ENCODE measurements at regions not wholly inside any gene's neighbourhood (a gene's known extent, or its start where the extent isn't known, plus 50 kb on each side); places are given as distances from the start of the nearest gene placed in this dataset.

GRCh38 chr12:124509676-124510300 lies 57.6 kb downstream of the NCOR2 start:
- TF ChIP-seq, protein P1, sequence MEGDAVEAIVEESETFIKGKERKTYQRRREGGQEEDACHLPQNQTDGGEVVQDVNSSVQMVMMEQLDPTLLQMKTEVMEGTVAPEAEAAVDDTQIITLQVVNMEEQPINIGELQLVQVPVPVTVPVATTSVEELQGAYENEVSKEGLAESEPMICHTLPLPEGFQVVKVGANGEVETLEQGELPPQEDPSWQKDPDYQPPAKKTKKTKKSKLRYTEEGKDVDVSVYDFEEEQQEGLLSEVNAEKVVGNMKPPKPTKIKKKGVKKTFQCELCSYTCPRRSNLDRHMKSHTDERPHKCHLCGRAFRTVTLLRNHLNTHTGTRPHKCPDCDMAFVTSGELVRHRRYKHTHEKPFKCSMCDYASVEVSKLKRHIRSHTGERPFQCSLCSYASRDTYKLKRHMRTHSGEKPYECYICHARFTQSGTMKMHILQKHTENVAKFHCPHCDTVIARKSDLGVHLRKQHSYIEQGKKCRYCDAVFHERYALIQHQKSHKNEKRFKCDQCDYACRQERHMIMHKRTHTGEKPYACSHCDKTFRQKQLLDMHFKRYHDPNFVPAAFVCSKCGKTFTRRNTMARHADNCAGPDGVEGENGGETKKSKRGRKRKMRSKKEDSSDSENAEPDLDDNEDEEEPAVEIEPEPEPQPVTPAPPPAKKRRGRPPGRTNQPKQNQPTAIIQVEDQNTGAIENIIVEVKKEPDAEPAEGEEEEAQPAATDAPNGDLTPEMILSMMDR (IDR thresholded peaks at IDR 0.05), result no peak
- no peak for TF ChIP-seq POLR2AphosphoS5 (IDR thresholded peaks at IDR 0.05; ENCODE audit: low read depth, low read length)
- TF ChIP-seq, protein P2, sequence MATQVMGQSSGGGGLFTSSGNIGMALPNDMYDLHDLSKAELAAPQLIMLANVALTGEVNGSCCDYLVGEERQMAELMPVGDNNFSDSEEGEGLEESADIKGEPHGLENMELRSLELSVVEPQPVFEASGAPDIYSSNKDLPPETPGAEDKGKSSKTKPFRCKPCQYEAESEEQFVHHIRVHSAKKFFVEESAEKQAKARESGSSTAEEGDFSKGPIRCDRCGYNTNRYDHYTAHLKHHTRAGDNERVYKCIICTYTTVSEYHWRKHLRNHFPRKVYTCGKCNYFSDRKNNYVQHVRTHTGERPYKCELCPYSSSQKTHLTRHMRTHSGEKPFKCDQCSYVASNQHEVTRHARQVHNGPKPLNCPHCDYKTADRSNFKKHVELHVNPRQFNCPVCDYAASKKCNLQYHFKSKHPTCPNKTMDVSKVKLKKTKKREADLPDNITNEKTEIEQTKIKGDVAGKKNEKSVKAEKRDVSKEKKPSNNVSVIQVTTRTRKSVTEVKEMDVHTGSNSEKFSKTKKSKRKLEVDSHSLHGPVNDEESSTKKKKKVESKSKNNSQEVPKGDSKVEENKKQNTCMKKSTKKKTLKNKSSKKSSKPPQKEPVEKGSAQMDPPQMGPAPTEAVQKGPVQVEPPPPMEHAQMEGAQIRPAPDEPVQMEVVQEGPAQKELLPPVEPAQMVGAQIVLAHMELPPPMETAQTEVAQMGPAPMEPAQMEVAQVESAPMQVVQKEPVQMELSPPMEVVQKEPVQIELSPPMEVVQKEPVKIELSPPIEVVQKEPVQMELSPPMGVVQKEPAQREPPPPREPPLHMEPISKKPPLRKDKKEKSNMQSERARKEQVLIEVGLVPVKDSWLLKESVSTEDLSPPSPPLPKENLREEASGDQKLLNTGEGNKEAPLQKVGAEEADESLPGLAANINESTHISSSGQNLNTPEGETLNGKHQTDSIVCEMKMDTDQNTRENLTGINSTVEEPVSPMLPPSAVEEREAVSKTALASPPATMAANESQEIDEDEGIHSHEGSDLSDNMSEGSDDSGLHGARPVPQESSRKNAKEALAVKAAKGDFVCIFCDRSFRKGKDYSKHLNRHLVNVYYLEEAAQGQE (IDR thresholded peaks at IDR 0.05; ENCODE audit: insufficient read depth in 1 of 2, low read depth in 2 of 2, low read length in 1 of 2), result no peak

Measured in Panc1 (cell line).